ENCODE measurements at regions not wholly inside any gene's neighbourhood (a gene's known extent, or its start where the extent isn't known, plus 50 kb on each side); places are given as distances from the start of the nearest gene placed in this dataset.

DNA sequence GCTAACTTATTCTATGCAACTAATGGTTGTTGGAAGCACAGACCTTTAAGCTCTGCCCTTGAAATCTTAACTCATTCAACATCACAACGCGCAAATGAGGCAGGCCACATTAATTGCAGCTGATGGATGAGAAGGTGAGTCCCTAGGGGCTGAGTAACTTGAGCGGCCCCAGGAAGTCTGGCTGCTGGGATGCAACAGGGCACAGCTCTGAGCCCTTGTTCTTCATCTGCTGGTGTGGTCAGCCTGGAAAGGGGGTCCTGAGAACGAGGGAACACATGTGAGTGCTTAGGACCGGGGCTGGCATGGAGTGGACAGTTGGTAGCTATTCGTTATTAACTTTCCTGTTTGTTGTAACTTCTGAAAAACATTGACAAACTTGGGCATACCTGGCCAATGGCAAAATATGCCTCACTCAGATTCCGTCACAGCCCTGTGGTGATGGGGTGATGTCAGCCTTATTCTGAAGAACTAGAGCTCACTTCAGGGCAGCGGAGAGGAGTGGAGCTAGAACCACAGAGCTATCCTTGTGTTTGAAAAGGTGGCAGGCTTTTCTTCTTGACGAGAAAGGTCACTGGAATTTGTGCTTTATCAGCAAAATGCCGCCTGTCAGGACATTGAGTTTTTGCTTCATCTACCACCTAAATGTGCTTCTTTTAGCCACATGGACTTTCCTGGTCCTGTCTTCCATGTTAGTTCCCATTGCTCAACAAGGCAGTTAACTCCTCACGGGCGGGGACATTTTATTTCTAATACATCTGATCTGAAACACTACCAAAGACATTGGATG is 145.9 kb upstream of the FHL2 start:
- TF ChIP-seq, protein P1, sequence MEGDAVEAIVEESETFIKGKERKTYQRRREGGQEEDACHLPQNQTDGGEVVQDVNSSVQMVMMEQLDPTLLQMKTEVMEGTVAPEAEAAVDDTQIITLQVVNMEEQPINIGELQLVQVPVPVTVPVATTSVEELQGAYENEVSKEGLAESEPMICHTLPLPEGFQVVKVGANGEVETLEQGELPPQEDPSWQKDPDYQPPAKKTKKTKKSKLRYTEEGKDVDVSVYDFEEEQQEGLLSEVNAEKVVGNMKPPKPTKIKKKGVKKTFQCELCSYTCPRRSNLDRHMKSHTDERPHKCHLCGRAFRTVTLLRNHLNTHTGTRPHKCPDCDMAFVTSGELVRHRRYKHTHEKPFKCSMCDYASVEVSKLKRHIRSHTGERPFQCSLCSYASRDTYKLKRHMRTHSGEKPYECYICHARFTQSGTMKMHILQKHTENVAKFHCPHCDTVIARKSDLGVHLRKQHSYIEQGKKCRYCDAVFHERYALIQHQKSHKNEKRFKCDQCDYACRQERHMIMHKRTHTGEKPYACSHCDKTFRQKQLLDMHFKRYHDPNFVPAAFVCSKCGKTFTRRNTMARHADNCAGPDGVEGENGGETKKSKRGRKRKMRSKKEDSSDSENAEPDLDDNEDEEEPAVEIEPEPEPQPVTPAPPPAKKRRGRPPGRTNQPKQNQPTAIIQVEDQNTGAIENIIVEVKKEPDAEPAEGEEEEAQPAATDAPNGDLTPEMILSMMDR (IDR thresholded peaks at IDR 0.05) = no peak

DNA sequence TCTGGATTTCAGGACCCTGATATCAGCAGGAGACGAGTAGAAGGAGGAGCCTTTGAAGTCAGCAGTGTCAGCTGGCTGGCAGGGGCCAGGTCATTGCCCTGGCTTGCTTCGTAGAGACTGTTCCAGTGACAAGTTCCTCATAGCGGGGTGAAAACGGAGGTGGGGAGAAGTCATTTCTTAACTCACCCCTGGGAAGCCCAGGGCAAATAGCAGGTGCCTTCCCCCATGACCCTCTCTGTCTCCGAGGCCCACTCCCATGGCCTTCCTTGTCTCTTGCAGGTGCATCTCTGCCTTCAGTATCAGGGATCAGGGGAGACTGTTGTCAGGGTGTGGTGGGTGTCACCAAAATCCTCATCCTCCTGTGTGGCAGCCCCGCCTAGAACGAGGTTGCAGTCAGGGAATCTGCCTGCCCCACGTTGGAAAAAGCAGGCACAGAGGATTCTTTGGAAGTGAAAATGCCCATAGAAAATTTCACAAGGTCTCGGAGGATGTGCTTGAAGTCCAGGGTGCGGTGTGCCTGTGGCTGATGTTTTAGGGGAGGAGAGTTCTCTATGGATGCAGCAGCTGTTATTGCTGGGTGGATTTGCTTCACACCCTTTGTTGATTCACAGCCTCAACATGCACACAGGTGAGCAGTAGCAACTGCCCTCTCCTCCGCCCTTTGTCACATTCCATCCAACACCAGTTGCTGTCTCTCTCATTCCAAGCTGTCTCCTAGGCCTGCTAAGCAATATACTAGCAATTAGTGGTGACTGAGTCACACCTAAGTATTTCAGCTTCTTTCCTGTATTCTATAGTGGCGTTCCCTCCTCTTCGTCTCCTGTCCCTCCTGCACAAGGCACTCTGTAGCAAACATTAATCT is 142.6 kb upstream of the FHL2 start:
- TF ChIP-seq, protein P1 (IDR thresholded peaks at IDR 0.05) = no peak

DNA sequence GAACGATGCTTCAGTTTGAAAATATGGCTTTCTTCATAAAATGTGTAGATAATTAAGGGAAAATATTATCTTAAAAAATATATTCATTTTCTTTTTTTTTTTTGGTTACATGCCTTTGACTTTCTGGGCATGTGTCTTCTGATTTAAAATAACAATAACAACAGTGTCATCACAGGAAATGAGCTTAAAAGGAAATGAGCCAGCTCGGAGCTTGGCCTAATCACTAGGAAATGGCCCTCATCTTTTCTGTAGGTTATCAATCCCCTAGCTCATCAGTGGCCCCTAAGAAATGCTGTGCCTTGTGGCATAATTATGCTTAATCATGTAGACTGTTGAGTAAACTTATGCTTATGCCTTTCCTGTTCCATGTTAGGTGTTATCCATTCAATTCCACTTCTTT is 141.8 kb upstream of the FHL2 start:
- TF ChIP-seq, protein P1 (IDR thresholded peaks at IDR 0.05) = no peak

DNA sequence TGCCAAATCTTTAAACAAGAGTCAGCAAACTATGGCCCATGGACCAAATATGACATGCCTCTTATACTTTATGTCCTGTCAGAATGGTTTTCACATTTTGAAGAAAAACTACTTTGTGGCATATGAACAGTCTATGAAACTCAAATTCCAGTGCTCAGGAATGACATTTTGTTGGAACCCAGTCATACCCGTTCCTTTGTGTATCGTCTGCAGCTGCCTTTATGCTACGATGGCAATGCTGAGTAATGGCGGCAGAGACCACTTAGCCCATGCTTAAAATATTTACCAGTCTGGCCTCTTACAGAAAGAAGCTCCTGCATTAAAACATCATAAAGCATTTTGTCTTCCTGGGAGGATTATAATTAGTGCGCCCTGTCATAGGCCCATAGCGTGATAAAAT is 140.5 kb upstream of the FHL2 start:
- TF ChIP-seq, protein P1 (IDR thresholded peaks at IDR 0.05) = no peak

DNA sequence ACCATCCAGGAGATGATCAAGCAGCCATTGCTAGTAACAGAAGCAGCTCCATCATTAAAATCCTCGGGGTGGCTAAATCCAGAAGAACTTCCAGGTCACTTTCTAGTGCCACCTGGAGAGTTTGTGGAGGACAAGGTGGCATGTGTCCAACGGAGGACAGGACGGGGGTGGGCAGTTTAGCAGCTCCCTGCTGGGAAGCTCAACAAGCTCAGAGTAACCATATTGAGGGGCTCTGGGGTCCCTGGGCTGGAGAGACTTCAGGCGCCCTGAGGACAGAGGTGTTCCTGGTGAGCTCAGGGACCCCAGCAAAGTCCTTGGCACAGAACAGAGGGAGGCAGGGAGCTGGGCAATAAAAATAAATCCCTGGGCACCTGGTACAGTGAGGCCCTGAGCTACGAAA is 140.0 kb upstream of the FHL2 start:
- TF ChIP-seq, protein P1 (IDR thresholded peaks at IDR 0.05) = no peak

DNA sequence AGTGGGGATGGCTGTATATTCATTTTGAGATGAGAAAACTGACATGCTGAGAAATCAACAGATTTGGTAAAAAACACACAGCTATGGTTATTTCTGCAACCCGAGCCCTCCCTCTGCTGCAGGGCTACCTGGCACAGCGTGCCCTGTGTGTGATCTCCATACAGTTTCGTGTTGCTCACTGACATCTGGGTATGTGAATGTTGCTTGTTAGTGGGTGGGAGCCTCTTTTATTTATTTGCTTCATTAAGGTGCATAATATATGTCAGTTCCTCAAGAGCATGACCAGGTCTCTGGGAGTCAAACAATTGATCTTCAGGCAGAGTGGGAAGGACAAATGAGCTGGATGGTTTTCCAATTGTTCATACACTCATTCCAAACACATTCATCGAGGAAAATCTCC is 139.1 kb upstream of the FHL2 start:
- TF ChIP-seq, protein P1 (IDR thresholded peaks at IDR 0.05) = no peak

DNA sequence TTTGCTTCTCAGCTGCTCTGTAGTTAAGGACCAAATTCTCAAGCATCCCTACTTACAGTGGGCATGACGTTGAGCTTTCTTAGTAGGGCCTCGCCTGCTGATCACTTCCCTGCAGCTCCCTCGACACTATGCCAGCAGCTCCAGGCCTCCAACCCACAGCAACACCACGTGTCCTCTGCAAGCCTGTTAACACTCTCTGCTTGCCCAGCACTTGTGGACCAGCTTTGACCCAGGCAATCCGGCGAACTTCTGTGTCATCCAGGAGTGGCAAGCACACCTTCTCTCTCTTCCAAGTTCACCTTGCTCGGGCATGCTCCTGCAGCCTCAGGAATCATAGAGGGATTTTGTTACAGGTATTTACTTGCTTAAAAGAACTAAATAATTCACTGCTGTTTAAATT is 138.6 kb upstream of the FHL2 start:
- TF ChIP-seq, protein P1 (IDR thresholded peaks at IDR 0.05) = no peak

All from LNCAP (cell line).